GM18520 (cell line): ENCODE measurements at regions not wholly inside any gene's neighbourhood (a gene's known extent, or its start where the extent isn't known, plus 50 kb on each side); places are given as distances from the start of the nearest gene placed in this dataset.
"Not testable (repeated sequence)": the region's sequence is repeated elsewhere in the genome, so short reads cannot be mapped to it uniquely, and the experiment has no call there.

Experiments used
- ATAC-seq: cut with Tn5 transposase; IDR thresholded peaks from one replicate; pipeline ENCODE4 v1.9.1; 2021; ENCODE audit not compliant: unreplicated experiment

DNA sequence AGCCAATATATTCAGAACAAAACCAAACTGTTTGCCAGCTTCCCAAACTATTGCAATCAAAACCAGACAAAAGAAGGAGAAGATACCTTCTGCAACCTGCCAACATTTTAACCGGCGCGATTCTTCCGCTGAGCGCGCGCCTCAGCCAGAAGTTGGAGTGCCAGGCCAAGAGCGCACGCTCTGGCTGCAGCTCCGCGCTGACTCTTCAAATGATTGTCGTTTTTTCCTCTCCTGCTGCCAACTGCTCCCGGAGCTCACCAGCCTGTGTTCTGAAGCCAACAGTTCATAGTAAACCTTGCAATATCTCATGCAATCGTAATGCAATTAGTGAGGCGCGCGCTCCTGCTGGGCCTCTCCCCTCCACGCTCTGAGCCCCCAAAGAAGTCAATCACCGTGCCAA, 259.7 kb upstream of the MGMT start:
- ATAC-seq = no peak

DNA sequence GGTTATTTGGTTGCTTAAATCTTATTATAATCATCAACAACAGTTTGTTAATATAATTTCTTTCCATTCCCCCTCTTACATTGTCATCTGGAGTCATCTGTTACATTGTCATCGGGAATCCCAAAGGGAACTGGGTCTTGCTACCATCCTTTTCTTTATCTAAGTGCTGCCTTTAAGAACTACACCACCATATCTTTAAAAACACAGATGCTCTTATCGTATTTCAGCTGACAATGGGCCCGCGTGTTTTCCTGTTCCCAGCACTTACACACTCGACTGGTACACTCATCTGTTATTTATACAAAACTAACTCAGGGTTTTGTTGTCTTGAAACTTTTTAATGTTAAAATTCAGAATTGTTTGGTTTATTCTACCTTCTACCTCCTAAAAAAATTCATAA, 256.2 kb upstream of the MGMT start:
- ATAC-seq = no peak

GRCh38 chr10:129213256-129213655, 253.8 kb upstream of the MGMT start:
- ATAC-seq = no peak

DNA sequence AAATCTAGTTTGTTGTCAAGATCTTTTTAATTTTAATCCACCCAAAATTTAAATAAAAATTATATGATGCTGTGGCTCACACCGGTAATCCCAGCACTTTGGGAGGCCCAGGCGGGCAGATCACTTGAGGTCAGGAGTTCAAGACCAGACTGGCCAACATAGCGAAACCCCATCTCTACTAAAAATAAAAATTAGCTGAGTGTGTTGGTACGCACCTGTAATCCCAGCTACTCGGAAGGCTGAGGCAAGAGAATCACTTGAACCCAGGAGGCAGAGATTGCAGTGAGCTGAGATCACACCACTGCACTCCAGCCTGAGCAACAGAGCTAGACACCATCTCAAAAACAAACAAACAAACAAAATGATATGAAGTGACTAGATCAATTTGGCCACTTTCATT, 253.0 kb upstream of the MGMT start:
- not testable (repeated sequence) for ATAC-seq

DNA sequence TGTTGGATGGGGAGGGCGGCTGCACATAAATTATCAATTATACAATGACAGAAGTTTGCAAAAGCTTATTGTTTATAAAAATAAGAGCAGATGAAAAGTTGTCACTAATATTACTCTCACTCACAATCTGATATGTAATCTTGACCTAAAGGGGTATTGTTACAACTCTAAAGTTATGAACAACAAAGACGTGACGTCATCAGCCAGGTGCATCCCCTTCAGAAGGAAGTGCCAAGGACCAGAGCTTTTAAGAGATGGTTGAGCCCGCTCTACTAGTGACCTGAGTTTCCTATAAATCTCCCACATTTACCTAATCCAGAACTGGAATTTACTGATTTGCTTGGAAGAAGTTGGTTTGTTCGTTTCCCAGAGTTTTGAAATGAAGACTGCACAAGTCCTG, 247.7 kb upstream of the MGMT start:
- no peak for ATAC-seq

DNA sequence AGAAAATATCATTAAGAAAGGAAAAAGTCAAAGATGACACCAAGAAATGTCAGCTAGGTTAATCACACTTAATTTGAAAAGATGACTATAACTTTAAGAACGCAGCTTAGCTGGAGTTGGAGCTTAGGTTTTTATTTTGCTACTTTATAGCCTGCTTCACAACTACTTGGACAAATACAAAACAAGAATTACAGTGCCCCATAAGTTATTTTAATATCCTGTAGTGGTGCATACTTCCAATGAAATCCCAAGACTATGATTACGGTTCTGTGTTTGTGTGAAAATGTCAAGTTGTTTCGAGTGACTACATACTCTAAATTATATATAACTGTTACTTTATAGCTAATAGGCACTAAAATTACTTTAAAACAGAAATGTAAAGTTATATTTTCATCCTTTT, 244.6 kb upstream of the MGMT start:
- no peak for ATAC-seq

- no peak for ATAC-seq
These were observed 243.7 kb upstream of the MGMT start for GRCh38 chr10:129223363-129223762.

GRCh38 chr10:129224065-129224464, 243.0 kb upstream of the MGMT start:
- no peak for ATAC-seq

GRCh38 chr10:129231821-129232220, 235.2 kb upstream of the MGMT start:
- ATAC-seq = no peak

- ATAC-seq = no peak
These were observed 233.5 kb upstream of the MGMT start for GRCh38 chr10:129233351-129234148.

DNA sequence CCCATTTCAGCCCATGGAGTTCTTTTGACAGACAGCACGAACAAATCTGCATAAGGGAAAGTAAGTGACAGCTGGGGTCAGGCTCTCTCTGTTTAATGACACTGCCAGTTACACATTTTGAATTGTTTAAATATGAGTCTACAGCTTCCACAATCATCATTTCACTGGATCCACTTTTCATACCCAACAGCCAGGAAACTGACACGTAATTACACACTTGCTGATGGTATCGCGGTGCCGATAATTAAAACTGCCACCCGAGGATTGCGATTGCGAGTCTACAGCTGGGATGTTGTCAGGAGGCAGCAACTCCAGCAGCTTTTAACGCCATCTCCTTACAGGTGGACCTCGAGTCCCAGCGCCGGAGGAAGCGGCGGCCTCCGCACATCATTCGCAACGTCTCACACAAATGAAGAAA, 230.8 kb upstream of the MGMT start:
- no peak for ATAC-seq

GRCh38 chr10:129241461-129241860, 225.6 kb upstream of the MGMT start:
- no peak for ATAC-seq

GRCh38 chr10:129244298-129244697, 222.7 kb upstream of the MGMT start:
- no peak for ATAC-seq

- no peak for ATAC-seq
These were observed 222.3 kb upstream of the MGMT start for GRCh38 chr10:129244757-129245156.

DNA sequence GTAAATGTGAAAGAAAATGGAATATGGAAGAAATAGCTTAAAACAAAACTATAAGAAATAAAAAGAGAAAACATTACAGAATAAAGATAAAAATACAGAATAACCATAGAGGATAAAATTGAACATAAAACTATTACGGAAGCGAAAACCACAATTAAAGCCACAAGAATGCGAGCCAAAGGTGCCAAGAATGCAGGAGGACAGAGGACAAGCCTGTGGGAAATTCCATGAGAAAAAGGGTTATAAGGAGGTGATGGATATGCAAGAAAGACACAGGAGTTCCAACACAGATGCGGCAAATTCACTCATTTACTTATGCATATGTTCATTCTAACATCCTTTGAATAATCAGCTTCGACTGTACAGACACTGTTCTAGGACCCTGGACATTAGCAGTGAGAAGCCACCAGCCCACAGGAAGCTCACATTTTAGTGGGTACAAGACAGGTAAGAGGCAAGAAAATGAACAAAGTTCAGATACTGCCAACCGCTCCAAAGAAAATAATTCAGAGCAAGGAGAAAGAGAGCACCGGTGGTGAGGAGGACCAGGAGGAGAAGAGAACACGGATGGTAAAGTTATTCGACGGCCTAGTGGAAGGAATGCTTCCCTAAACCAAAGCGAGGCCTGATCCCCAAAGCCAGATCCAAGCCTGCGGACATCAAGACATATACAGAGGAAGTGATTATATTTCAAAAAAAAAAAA, 213.7 kb upstream of the MGMT start:
- no peak for ATAC-seq

- ATAC-seq = no peak
These were observed 213.2 kb upstream of the MGMT start for GRCh38 chr10:129253865-129254179.

DNA sequence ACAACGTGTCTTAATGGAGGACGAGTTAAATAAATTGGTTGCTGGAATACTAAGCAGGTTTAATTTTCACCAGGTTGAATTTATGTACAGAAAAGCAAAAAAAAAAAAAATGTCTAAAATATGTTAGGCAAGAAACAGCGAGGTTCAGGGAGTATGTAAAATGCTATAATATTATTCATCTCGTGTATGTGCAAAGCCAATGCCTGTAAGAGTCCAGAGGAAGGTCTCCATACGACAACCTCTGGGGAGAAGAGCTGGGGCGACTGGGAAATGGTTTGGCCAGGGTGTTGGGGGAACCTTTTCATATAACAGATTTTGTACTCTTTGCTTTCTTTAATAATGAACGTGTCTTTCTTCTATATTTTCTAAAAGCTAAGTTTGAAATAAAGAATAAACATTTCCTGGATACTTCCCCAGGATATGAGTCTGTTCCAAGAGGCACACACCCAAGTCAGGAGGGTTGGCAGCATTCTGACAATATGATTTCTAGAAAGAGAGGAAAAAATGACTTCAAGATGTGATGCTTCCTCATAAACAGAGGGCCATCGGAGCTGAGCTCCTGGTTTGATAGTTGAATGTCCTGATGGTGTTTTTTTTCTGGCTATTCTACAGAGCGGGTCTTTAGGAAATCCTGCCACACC, 208.6 kb upstream of the MGMT start:
- ATAC-seq = no peak

DNA sequence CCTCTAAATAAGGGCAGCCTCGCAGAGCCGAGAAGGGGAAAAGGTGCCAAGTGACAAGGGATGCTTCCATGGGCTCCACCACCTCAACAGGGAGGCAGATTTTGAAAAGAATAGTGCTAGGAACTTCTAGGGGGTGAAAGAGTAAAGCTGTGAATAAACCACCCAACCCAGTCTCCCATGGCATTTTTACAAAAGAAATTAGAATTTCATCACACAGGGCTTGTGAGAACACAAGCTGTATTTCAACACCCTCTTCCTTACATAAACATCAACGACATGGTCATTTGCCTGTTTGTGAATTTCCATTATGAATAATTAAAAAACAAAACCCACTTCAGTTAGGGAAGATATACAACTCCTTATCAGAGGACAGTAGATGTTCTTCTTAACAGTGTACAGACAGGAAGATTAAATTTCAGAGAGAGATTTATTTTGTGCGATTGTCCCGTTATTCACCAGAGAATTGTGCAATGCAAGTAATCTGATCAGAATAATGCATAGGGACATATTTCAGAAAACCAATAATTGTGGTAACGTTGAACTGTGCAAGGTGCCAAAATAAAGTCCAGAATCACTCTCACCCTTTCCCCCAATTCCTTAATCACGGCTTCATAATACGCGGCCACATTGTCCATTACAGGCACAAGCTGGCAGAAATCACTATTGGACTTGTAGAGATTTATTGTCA, 207.8 kb upstream of the MGMT start:
- no peak for ATAC-seq

DNA sequence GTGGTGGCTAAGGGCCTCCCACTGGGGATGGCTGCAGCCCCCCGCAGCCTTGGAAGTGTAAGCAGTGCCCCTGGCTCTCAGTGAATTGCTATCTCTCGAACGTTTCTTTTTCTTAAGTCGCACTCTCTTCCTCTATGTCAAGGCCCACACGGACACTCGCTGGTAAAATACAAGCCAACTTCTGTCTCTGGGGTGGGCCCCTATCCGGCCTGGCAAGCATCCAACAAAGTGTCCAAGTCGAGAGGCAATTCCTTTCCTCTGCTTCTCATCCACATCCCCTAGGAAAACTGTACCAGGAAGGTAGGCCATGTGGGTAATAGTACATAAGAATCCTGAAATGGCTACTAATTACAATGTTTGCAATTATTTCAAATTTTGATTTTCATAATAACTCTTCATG, 194.9 kb upstream of the MGMT start:
- ATAC-seq = no peak

DNA sequence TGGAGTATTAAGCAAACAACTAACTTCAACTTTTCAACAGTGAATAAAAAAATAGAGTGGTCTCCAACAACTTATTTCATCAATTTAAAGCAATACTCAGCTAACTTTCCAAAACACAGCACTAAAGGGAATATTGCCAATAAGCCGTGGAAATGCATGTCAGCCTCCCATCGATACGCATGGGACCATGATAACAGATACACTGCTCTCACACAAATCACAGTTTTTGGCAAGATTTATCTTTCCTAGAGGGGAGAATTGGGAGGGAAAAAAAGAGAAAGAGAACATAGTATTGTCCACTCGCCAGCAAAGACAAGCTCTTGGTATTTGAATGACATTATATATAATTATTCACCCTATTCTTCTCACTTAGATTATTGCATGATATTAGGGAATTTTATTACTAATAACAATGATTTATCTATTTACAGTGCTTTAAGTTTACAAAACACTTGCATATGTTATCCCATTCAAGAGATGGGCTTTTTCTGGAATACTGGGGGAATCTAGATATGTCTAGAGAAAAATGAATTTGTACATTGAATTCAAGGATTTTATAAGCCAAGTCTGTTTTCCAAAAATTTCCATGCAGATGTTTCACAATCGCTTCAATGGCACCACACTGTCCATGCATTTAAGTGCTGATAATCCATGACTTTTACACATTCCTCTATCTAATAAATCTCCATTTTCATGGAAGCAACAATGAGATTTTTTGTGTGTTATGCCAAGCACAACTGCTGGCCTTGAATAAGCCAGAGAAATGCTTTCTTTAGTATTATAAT, 194.0 kb upstream of the MGMT start:
- no peak for ATAC-seq

GRCh38 chr10:129273860-129274259, 193.2 kb upstream of the MGMT start:
- ATAC-seq = no peak
